HG03280 (cell line): ENCODE measurements at regions not wholly inside any gene's neighbourhood (a gene's known extent, or its start where the extent isn't known, plus 50 kb on each side); places are given as distances from the start of the nearest gene placed in this dataset.
"Not testable (repeated sequence)": the region's sequence is repeated elsewhere in the genome, so short reads cannot be mapped to it uniquely, and the experiment has no call there.

Experiments
- ATAC-seq: cut with Tn5 transposase; IDR thresholded peaks from one replicate; pipeline ENCODE4 v1.9.1; 2021; ENCODE audit warnings: mild to moderate bottlenecking, moderate library complexity; ENCODE audit not compliant: unreplicated experiment

DNA sequence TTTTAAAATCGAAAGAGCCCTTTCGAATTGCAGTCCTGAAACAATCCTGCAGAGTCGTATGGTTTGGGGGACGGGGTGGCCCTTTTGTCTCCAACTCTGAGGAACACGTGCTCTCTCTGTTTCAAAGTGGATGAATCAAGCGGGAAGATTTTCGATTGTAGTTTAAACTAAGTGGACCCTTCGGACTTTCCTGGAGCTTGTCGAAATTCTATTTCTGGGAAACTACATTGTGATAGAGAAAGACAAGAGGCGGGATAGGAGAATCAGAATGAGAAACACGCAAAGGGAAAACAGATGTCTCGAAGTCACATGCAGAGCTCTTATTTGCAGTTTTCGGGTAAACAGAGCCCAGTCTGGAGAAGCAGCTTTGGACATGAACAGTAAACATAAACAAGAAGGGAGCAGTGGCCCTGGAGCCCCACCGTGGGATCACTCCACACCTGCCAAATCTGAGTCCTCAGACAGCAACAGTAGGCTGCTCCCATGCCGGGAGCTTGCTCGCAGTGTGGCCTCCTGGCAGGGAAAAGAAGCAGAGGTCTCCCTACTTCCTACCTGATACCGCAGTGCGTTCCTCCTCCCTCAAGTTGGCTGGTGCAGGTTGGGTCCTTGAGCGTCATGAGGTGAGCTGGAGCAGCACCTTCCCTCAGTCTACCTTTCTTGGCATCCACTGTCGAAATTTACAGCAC lies 202.4 kb downstream of the SLC4A3 start:
- ATAC-seq = no peak

DNA sequence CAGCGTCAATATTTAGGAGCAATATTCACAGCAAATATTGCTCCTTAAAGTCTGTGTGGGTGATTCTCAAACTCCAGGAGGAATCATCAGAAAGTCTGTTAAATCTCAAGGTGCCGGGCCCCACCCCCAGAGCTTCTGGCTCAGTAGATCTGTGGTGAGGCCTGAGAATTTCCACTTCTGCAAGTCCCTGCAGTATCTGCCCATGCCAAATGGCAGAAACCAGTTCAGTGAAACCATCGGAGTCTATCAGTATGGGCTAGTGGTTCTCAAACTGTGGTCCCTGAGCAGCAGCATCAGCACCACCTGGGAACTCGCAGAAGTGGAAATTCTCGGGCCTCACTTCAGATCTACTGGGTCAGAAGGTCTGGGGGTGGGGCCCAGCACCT lies 202.9 kb downstream of the SLC4A3 start:
- ATAC-seq = no peak

GRCh38 chr2:219831957-219832356 lies 204.5 kb downstream of the SLC4A3 start:
- no peak for ATAC-seq

DNA sequence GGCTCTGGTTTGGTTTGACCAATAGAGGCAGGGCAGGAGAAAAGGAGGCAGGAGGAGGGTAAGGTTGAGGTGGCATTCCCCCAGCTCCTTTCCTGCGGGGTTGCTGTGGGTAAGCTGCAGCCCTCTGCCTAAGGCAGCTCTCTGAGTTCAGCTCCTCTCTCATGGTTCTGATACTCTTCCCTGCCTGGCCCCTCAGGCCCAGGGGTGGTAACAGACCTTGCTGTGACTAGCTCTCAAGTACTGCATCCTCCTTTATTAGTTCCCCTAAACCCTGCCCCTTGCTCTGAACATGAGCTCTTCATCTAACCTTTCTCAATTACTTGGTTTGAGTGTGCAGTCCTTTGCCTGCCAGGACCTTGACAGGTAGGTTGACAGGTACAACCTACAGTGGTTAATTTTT lies 205.5 kb downstream of the SLC4A3 start:
- ATAC-seq = no peak

DNA sequence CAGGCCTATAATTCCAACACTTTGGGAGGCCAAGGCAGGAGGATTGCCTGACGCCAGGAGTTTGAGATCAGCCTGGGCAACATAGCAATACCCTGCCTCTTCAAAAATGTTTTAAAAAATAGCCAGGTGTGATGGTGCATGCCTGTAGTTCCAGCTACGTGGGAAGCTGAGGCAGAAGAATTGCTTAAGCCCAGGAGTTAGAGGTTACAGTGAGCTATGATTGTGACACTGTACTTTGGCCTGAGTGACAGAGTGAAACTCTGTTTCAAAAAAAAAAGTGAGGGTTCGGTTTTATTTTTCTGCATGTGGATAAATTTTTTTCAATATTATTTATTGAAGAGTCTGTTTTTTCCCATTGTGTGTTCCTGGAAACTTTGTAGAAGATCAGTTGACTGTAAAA lies 208.1 kb downstream of the SLC4A3 start:
- no peak for ATAC-seq

GRCh38 chr2:219836647-219837177 lies 209.3 kb downstream of the SLC4A3 start:
- ATAC-seq = no peak

- ATAC-seq = peak; percentile 94
Measured at GRCh38 chr2:219844401-219845091, 217.1 kb downstream of the SLC4A3 start.

DNA sequence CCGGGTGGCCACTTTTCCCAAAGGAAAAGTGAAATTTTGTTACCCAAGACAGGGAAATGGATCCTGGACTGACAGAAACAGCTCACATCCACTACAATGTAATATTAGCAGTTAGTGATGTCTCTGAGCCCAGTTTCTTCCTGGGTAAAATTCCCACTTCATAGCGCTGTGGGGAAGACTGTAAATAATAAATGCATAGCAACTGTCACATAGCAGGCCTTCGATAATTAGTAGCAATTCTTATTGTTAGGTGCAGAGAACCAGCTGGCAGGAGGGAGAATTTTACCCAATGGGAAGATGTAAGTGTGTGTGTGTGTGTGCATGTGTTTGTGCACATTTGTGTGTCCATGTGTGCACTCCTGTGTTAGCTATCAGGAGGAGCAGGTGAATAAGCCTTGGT lies 221.5 kb downstream of the SLC4A3 start:
- ATAC-seq = no peak

DNA sequence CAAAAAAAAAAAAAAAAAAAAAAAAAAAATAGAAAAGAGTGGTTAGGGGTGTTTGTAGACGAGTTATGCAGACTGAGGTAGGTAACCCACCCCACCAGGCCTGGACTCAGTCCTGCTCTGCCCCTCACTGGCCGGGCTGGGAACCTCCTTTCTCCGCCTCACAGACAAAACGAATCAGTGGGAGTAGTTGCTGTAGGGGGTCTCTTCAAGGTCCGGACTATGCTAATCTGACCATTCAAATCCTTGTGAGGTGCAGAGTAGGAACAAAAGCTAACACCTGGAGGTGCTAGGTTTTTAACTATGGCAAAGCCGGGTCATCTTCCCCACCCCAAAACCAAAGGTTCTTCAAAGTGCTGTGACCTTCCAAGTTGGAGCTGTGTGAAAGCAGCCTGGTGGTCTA lies 223.7 kb downstream of the SLC4A3 start:
- no peak for ATAC-seq

DNA sequence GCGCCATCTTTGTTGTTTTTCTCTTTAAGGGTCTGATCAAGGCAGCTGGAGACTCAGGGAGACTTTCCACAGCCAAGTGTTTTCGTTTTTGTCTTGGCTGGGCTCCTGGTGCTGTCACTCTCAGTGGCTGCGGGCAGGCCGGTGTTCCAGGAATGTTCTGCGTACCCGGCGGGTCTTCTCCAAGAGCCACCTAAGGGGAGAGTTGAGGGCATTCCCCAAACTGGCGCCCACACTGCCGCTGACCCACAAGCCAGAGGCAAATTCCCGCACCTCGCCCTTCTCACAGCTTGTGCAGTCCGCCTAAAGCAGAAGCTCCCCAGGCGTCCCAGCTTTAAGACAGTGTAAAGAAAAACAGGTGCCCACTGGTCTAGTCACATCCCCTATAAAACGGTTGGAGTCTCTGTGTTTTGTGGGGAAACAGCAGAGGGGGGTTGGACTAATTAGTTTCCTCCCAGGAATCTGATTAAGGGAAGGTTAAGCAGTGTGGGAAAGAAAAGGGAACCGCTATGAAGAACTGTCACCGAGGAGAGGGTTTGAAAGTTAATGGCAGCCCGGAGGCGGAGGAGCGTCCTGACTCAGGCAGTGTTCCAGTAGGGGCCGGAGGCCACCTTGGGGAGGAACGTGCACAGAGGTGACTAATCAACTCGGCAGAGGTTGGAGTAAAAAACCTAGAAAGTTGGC lies 224.5 kb downstream of the SLC4A3 start:
- no peak for ATAC-seq

DNA sequence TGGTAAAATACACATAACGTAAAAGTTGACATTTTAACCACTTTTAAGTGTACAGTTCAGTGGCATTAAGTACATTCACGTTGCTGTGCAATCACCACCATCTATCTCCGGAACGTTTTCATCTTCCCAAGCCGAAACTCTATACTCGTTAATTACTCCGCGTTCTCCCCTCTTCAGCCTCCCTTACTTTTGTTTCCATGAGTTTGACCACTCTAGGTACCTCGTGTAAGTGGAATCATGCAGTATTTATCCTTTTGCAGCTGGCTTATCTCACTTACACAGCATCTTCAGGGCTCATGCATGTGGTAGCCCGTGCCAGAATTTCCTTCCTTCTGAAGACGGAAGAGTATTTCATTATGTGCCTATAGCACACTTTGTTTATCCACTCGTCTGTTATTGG lies 225.2 kb downstream of the SLC4A3 start:
- ATAC-seq = no peak

- ATAC-seq = no peak
Measured at GRCh38 chr2:219856602-219857001, 229.2 kb downstream of the SLC4A3 start.

DNA sequence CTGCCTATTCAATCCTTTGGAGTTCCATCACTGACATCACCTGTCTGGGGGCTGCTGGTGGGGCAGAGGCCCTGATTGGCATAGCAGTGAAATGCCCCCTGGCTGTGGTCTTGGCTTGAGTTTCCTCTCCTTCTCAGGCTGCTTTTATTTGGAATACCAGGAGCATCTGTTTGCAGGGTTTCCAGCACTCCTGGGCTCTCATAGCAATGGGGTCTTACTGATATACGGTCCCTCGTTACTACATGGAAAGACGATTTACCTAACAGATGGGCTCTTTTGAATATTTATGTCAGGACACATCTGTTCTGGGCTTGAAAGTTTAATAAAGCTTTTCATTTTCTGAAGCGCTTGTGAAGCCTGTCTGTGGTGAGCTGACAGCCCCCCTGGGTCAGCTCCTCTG lies 230.3 kb downstream of the SLC4A3 start:
- no peak for ATAC-seq

DNA sequence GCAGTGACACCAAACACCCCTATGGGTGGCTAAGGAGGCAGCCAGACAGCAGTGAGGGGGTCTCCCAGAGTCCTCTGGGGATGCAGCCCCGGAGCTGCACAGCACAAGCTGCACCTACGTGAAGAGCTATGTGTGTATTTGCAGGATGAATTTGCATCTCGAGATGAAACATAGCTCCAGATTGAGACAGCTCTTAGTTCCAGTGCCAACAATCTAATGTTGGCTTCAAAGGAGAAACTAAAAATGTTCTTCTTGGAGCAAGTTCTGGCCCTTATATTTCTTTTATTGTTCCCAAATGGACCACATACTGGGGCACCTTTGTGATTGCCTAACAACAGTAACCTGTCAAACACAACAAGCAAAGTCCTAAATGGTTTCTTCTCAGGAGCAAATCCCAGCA lies 233.9 kb downstream of the SLC4A3 start:
- ATAC-seq = no peak

- no peak for ATAC-seq
Measured at GRCh38 chr2:219864154-219864553, 236.7 kb downstream of the SLC4A3 start.

GRCh38 chr2:219868635-219869034 lies 241.2 kb downstream of the SLC4A3 start:
- no peak for ATAC-seq

DNA sequence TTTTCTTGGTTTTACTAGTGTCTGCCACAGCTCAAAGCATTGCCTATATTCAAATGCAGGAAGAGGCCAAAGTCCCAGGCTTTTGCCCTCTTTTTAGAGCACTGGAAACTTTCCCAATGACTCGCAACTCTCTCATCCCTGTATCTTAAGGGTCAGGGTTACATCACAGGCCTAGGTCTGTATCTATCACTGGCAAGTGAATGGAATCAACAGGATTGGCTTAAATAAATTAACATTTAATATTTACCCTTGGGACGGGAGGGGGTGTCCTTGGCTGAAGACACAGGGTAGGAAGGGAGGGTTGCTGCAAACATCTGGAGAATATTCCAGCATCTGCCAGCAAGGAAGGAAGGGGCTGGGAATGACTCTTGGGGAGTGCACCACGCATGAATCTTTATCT lies 242.6 kb downstream of the SLC4A3 start:
- no peak for ATAC-seq

DNA sequence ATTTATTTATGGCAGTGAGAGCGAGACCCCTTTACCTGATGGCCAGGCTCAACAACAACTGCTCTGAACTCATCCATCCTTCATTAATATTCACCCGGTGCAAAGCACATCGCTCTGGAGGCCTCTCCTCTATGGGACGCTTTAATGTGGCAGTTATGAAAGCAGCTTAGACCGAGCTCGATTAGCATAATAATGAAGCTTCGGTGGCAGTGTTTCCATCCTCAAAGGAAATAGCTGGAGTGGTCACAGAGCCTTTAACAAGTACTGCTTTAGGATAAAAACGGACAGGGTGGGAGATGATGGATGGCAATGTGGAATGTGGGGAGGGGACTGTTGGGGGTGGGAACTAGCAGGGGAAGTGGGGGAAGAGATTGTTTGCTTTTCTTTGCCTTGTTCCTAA lies 243.9 kb downstream of the SLC4A3 start:
- ATAC-seq = no peak

- ATAC-seq = no peak
Measured at GRCh38 chr2:219875036-219875435, 247.6 kb downstream of the SLC4A3 start.

DNA sequence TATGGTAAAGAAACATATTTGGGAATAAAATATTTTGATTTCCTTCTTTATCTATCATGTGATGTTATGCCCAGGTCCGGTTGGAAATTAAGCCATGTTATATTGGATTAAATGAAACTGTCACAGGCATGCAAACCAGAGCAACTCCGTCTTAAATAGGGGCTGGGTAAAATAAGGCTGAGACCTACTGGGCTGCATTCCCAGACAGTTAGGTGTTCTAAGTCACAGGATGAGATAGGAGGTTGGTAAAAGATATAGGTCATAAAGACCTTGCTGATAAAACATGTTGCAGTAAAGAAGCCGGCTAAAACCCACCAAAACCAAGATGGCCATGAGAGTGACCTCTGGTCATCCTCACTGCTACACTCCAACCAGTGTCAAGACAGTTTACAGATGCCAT lies 248.6 kb downstream of the SLC4A3 start:
- not testable (repeated sequence) for ATAC-seq

GRCh38 chr2:219876931-219877330 lies 249.5 kb downstream of the SLC4A3 start:
- ATAC-seq = no peak

GRCh38 chr2:219877728-219878127 lies 250.3 kb downstream of the SLC4A3 start:
- no peak for ATAC-seq
